ENCODE measurements at regions not wholly inside any gene's neighbourhood (a gene's known extent, or its start where the extent isn't known, plus 50 kb on each side); places are given as distances from the start of the nearest gene placed in this dataset.

DNA sequence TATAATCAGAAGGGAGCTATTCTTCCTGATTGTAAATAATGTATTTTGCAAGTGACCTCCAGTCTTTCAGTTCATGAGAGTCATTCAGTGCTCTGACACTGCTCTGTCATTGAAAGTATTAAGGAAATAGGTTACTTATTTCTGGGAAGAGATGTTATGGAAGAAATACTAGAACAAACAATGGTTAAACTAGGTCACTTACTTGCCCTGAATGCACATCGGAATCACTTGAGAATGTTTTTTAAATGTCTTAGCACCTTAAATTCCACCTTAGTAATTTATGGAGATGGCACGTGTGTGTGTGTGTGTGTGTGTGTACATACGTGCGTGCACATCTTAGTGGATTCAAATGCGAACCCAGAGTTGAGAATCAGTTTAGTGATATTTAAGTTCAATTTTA, 126.6 kb upstream of the KCNH7 start:
- TF ChIP-seq, protein P1, sequence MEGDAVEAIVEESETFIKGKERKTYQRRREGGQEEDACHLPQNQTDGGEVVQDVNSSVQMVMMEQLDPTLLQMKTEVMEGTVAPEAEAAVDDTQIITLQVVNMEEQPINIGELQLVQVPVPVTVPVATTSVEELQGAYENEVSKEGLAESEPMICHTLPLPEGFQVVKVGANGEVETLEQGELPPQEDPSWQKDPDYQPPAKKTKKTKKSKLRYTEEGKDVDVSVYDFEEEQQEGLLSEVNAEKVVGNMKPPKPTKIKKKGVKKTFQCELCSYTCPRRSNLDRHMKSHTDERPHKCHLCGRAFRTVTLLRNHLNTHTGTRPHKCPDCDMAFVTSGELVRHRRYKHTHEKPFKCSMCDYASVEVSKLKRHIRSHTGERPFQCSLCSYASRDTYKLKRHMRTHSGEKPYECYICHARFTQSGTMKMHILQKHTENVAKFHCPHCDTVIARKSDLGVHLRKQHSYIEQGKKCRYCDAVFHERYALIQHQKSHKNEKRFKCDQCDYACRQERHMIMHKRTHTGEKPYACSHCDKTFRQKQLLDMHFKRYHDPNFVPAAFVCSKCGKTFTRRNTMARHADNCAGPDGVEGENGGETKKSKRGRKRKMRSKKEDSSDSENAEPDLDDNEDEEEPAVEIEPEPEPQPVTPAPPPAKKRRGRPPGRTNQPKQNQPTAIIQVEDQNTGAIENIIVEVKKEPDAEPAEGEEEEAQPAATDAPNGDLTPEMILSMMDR (IDR thresholded peaks at IDR 0.05), result no peak
- no peak for TF ChIP-seq POLR2A (IDR thresholded peaks at IDR 0.05)
